HEK293 (cell line): ENCODE measurements at regions not wholly inside any gene's neighbourhood (a gene's known extent, or its start where the extent isn't known, plus 50 kb on each side); places are given as distances from the start of the nearest gene placed in this dataset.

Source experiments
- CTCF ChIA-PET: fragments of 350-600 bp; formaldehyde crosslinking; extraction: SDS; loops from one replicate; lab custom pipeline; 2021; ENCODE audit warnings: antibody characterized with exemption; lab: Yijun Ruan, JAX
- POLR2A ChIA-PET: fragments of 300-600 bp; formaldehyde crosslinking; extraction: SDS; loops from one replicate; lab custom pipeline; 2020; ENCODE audit warnings: antibody characterized with exemption, inconsistent platforms; lab: Yijun Ruan, JAX
- H3K27ac ChIP-seq: fragments of 200-500 bp; sonication (Bioruptor generic); 2 replicates; pipeline ENCODE4 v1.5.1; 2014; ENCODE audit warnings: low read depth, low read length, control low read depth, inconsistent platforms; ENCODE audit errors: extremely low read depth
- H3K36me3 ChIP-seq, 2 experiments: fragments of 200-500 bp in 1 of 2; sonication (Bioruptor generic) in 1 of 2; 1 replicate in 1 of 2; 2 replicates in 1 of 2; pipeline ENCODE4 v1.5.1; 2014 to 2017; ENCODE audit warnings: inconsistent platforms in 2 of 2, low read length in 2 of 2; ENCODE audit not compliant: control insufficient read depth in 2 of 2, insufficient read depth in 1 of 2
- H3K4me1 ChIP-seq: fragments of 200-500 bp; sonication (Bioruptor generic); 2 replicates; pipeline ENCODE4 v1.5.1; 2014; ENCODE audit warnings: mild to moderate bottlenecking, low read length, inconsistent platforms; ENCODE audit not compliant: control insufficient read depth, insufficient read depth
- H3K4me3 ChIP-seq: 2 replicates; pipeline ENCODE4 v1.5.1; 2011; ENCODE audit warnings: low read depth, mild to moderate bottlenecking, control low read depth, low read length, moderate library complexity
- H3K9me3 ChIP-seq: fragments of 200-500 bp; sonication (Bioruptor generic); 2 replicates; pipeline ENCODE4 v1.5.1; 2014; ENCODE audit warnings: low read depth, low read length, inconsistent platforms; ENCODE audit not compliant: control insufficient read depth, insufficient read depth
- GLI2 ChIP-seq: fragments of 450-650 bp; formaldehyde crosslinking; IDR thresholded peaks from 2 replicates; pipeline ENCODE4; 2017; ENCODE audit warnings: missing biosample characterization, missing genetic modification characterization, low read depth, borderline replicate concordance
- HOXC10 ChIP-seq: sonication (generic); formaldehyde crosslinking; IDR thresholded peaks from 2 replicates; pipeline ENCODE4 v1.8.1; 2023; ENCODE audit warnings: mild to moderate bottlenecking, missing genetic modification reagents
- HOXD13 ChIP-seq: sonication (generic); formaldehyde crosslinking; IDR thresholded peaks from 2 replicates; pipeline ENCODE4 v1.8.0; 2022; ENCODE audit warnings: missing genetic modification reagents, borderline replicate concordance
- KLF16 ChIP-seq: fragments of 450-650 bp; formaldehyde crosslinking; IDR thresholded peaks from 2 replicates; pipeline ENCODE4 v1.5.1; 2017; ENCODE audit warnings: missing biosample characterization, missing genetic modification characterization
- PATZ1 ChIP-seq: fragments of 450-650 bp; formaldehyde crosslinking; IDR thresholded peaks from 2 replicates; pipeline ENCODE4 v1.5.1; 2016; ENCODE audit warnings: missing biosample characterization, missing genetic modification characterization
- SCRT1 ChIP-seq: fragments of 450-650 bp; formaldehyde crosslinking; IDR thresholded peaks from 2 replicates; pipeline ENCODE4 v1.5.1; 2016; ENCODE audit warnings: missing biosample characterization, missing genetic modification characterization, borderline replicate concordance
- ZBTB6 ChIP-seq: fragments of 450-650 bp; formaldehyde crosslinking; IDR thresholded peaks from 2 replicates; pipeline ENCODE4 v1.5.1; 2017; ENCODE audit warnings: missing biosample characterization, missing genetic modification characterization
- ZBTB7A ChIP-seq: fragments of 450-650 bp; formaldehyde crosslinking; IDR thresholded peaks from 2 replicates; pipeline ENCODE4 v1.5.1; 2016; ENCODE audit warnings: low read depth, missing biosample characterization, missing genetic modification characterization
- ZNF169 ChIP-seq: fragments of 450-650 bp; formaldehyde crosslinking; IDR thresholded peaks from 2 replicates; pipeline ENCODE4 v1.5.1; 2016; ENCODE audit warnings: missing biosample characterization, missing genetic modification characterization
- ZNF174 ChIP-seq: fragments of 450-650 bp; formaldehyde crosslinking; IDR thresholded peaks from 2 replicates; pipeline ENCODE4 v1.5.0; 2017; ENCODE audit warnings: missing biosample characterization, mild to moderate bottlenecking, missing genetic modification characterization
- ZNF175 ChIP-seq: fragments of 450-650 bp; formaldehyde crosslinking; IDR thresholded peaks from 2 replicates; pipeline ENCODE4 v1.5.1; 2016; ENCODE audit warnings: missing biosample characterization, missing genetic modification characterization
- ZNF23 ChIP-seq: fragments of 450-650 bp; formaldehyde crosslinking; IDR thresholded peaks from 2 replicates; pipeline ENCODE4 v1.5.1; 2016; ENCODE audit warnings: missing biosample characterization, missing genetic modification characterization, borderline replicate concordance
- ZNF394 ChIP-seq: fragments of 450-650 bp; formaldehyde crosslinking; IDR thresholded peaks from 2 replicates; pipeline ENCODE4 v1.5.1; 2016; ENCODE audit warnings: missing biosample characterization, missing genetic modification characterization, mild to moderate bottlenecking, moderate library complexity, borderline replicate concordance
- ZNF426 ChIP-seq: fragments of 450-650 bp; formaldehyde crosslinking; IDR thresholded peaks from 2 replicates; pipeline ENCODE4 v1.5.1; 2017; ENCODE audit warnings: missing biosample characterization, missing genetic modification characterization, mild to moderate bottlenecking, inconsistent platforms, moderate library complexity
- ZNF433 ChIP-seq: fragments of 450-650 bp; formaldehyde crosslinking; IDR thresholded peaks from 2 replicates; pipeline ENCODE4 v1.5.1; 2016; ENCODE audit warnings: missing biosample characterization, missing genetic modification characterization, low read depth
- ZNF449 ChIP-seq: fragments of 450-650 bp; formaldehyde crosslinking; IDR thresholded peaks from 2 replicates; pipeline ENCODE4 v1.5.1; 2017; ENCODE audit warnings: missing biosample characterization, mild to moderate bottlenecking, missing genetic modification characterization, moderate library complexity
- ZNF529 ChIP-seq: fragments of 450-650 bp; formaldehyde crosslinking; IDR thresholded peaks from 2 replicates; pipeline ENCODE4 v1.5.1; 2017; ENCODE audit warnings: missing genetic modification characterization, missing biosample characterization; ENCODE audit not compliant: insufficient replicate concordance
- ZNF548 ChIP-seq: fragments of 450-650 bp; formaldehyde crosslinking; IDR thresholded peaks from 2 replicates; pipeline ENCODE4 v1.5.1; 2016; ENCODE audit warnings: missing biosample characterization, missing genetic modification characterization
- ZNF624 ChIP-seq: fragments of 450-650 bp; formaldehyde crosslinking; IDR thresholded peaks from 2 replicates; pipeline ENCODE4 v1.5.1; 2017; ENCODE audit warnings: missing biosample characterization, missing genetic modification characterization
- ZNF701 ChIP-seq: fragments of 450-650 bp; formaldehyde crosslinking; IDR thresholded peaks from 2 replicates; pipeline ENCODE4 v1.5.1; 2016; ENCODE audit warnings: missing biosample characterization, missing genetic modification characterization
- ZNF704 ChIP-seq: fragments of 450-650 bp; formaldehyde crosslinking; IDR thresholded peaks from 2 replicates; pipeline ENCODE4 v1.5.1; 2016; ENCODE audit warnings: missing biosample characterization, missing genetic modification characterization
- ZSCAN23 ChIP-seq: fragments of 450-650 bp; formaldehyde crosslinking; IDR thresholded peaks from 2 replicates; pipeline ENCODE4 v1.5.1; 2016; ENCODE audit warnings: missing biosample characterization, missing genetic modification characterization
- ZXDB ChIP-seq: fragments of 450-650 bp; formaldehyde crosslinking; IDR thresholded peaks from 2 replicates; pipeline ENCODE4 v1.5.1; 2016; ENCODE audit warnings: missing biosample characterization, missing genetic modification characterization

GRCh38 chr3:118468801-118469200, 565.8 kb downstream of the IGSF11 start:
- no peak overlapping the region for H3K27ac ChIP-seq
- no peaks in the 10 kb centered on the region for H3K36me3 ChIP-seq
- no peaks in the 10 kb centered on the region for H3K4me1 ChIP-seq
- H3K4me3 ChIP-seq = no peak overlapping the region
- ChIA-PET POLR2A (no interaction called here), CTCF (interaction anchor here (0.6 kb wide), 1 partner anchor 172 kb away, joined by 8 read pairs; no protein-coding TSS in a partner anchor)
- no peaks in the 10 kb centered on the region for H3K9me3 ChIP-seq
- TF ChIP-seq ZNF175 (tag by site-specific recombination) (no peak), ZNF449 (tag by site-specific recombination) (no peak), ZNF433 (tag by site-specific recombination) (no peak), ZNF426 (tag by site-specific recombination) (no peak), ZNF394 (tag by site-specific recombination) (no peak), ZNF174 (tag by site-specific recombination) (no peak), ZSCAN23 (tag by site-specific recombination) (no peak), ZNF529 (tag by site-specific recombination) (no peak), HOXD13 (no peak), ZNF701 (no peak), ZNF23 (tag by site-specific recombination) (no peak), KLF16 (tag by site-specific recombination) (no peak), HOXC10 (no peak), ZBTB7A (tag by site-specific recombination) (no peak), ZNF169 (tag by site-specific recombination) (no peak), ZNF704 (no peak), ZXDB (tag by site-specific recombination) (no peak), PATZ1 (no peak), ZNF548 (tag by site-specific recombination) (no peak), ZNF624 (tag by site-specific recombination) (no peak)

- TF ChIP-seq GLI2 (tag by site-specific recombination) (no peak), ZBTB6 (tag by site-specific recombination) (no peak), SCRT1 (tag by site-specific recombination) (no peak)
- POLR2A ChIA-PET = no interaction called here
- H3K27ac ChIP-seq = no peak overlapping the region
- H3K36me3 ChIP-seq = no peaks in the 10 kb centered on the region
- CTCF ChIA-PET = no interaction called here
- H3K4me1 ChIP-seq = no peaks in the 10 kb centered on the region
- H3K4me3 ChIP-seq = no peak overlapping the region
- no peaks in the 10 kb centered on the region for H3K9me3 ChIP-seq
These were observed 562.1 kb downstream of the IGSF11 start for GRCh38 chr3:118472586-118472985.
